IMR-90 (cell line): ENCODE measurements at regions not wholly inside any gene's neighbourhood (a gene's known extent, or its start where the extent isn't known, plus 50 kb on each side); places are given as distances from the start of the nearest gene placed in this dataset.

ENCODE experiments used
- ATAC-seq: fragments of 200-7000 bp; cut with Tn5 transposase; 2 replicates; pipeline ENCODE4 v1.9.1; 2020; ENCODE audit warnings: low read depth, mild to moderate bottlenecking, moderate library complexity
- BruUV-seq: library from RNA; stranded (reverse); fragments of 400-500 nt; replicated peaks from 2 replicates; lab custom pipeline; 2021; lab: Mats Ljungman, UMichigan
- CTCF ChIA-PET: fragments of 300-600 bp; formaldehyde crosslinking; extraction: SDS; loops from one replicate; lab custom pipeline; 2021; ENCODE audit warnings: antibody characterized with exemption; lab: Yijun Ruan, JAX
- POLR2A ChIA-PET: fragments of 300-600 bp; sonication (Branson Sonifier 250); formaldehyde crosslinking; loops from one replicate; lab custom pipeline; 2022; ENCODE audit warnings: antibody characterized with exemption; ENCODE audit not compliant: unreplicated experiment; lab: Charles Lee
- DNase-seq: peaks from one replicate; pipeline ENCODE4 v3.0.0; 2013
- H2AFZ ChIP-seq: replicated peaks from 2 replicates; pipeline ENCODE3; 2013; ENCODE audit warnings: low read length, mild to moderate bottlenecking; ENCODE audit not compliant: poor library complexity
- H2AK5ac ChIP-seq: 2 replicates; pipeline ENCODE4 v1.6.1; 2013; ENCODE audit warnings: low read depth, low read length, inconsistent platforms
- H2AK9ac ChIP-seq: replicated peaks from 2 replicates; pipeline ENCODE3; 2013; ENCODE audit warnings: mild to moderate bottlenecking, low read depth, low read length, moderate library complexity; ENCODE audit not compliant: poor library complexity
- H2BK120ac ChIP-seq: 2 replicates; pipeline ENCODE4 v1.6.1; 2013; ENCODE audit warnings: low read depth, low read length, inconsistent platforms
- H2BK15ac ChIP-seq: 3 replicates; pipeline ENCODE4 v1.6.1; 2013; ENCODE audit warnings: low read depth, low read length, inconsistent platforms
- H2BK20ac ChIP-seq: 2 replicates; pipeline ENCODE4 v1.6.1; 2013; ENCODE audit warnings: low read depth, mild to moderate bottlenecking, inconsistent platforms, low read length, moderate library complexity
- H2BK5ac ChIP-seq: 2 replicates; pipeline ENCODE4 v1.6.1; 2013; ENCODE audit warnings: mild to moderate bottlenecking, low read depth, low read length, inconsistent platforms; ENCODE audit not compliant: poor library complexity, severe bottlenecking
- H3K14ac ChIP-seq: replicated peaks from 2 replicates; pipeline ENCODE4 v1.6.1; 2013; ENCODE audit warnings: low read depth, low read length, inconsistent platforms
- H3K18ac ChIP-seq: 2 replicates; pipeline ENCODE4 v1.6.1; 2013; ENCODE audit warnings: low read depth, low read length, control low read depth
- H3K23ac ChIP-seq: 2 replicates; pipeline ENCODE4 v1.6.1; 2013; ENCODE audit warnings: low read depth, low read length, inconsistent platforms
- H3K27ac ChIP-seq: 2 replicates; pipeline ENCODE4 v1.5.1; 2013; ENCODE audit warnings: mild to moderate bottlenecking, control low read depth, low read length; ENCODE audit not compliant: insufficient read depth
- H3K27me3 ChIP-seq: 2 replicates; pipeline ENCODE4 v1.6.1; 2013; ENCODE audit warnings: low read length; ENCODE audit not compliant: control insufficient read depth, insufficient read depth
- H3K36me3 ChIP-seq: 2 replicates; pipeline ENCODE4 v1.6.1; 2013; ENCODE audit warnings: low read length, mixed read lengths; ENCODE audit not compliant: control insufficient read depth, insufficient read depth
- H3K4ac ChIP-seq: 2 replicates; pipeline ENCODE4 v1.6.1; 2013; ENCODE audit warnings: low read depth, low read length, inconsistent platforms
- H3K4me1 ChIP-seq: 2 replicates; pipeline ENCODE4 v1.6.1; 2013; ENCODE audit warnings: low read length, mixed read lengths; ENCODE audit not compliant: control insufficient read depth, insufficient read depth
- H3K4me2 ChIP-seq: 2 replicates; pipeline ENCODE4 v1.6.1; 2013; ENCODE audit warnings: low read depth, mild to moderate bottlenecking, control low read depth, low read length, moderate library complexity
- H3K4me3 ChIP-seq: 2 replicates; pipeline ENCODE4 v1.5.1; 2013; ENCODE audit warnings: low read depth, mild to moderate bottlenecking, control low read depth, low read length, moderate library complexity; ENCODE audit not compliant: insufficient read depth
- H3K56ac ChIP-seq: 2 replicates; pipeline ENCODE4 v1.6.1; 2013; ENCODE audit warnings: low read length, inconsistent platforms; ENCODE audit not compliant: insufficient read depth; ENCODE audit errors: extremely low read depth
- H3K79me1 ChIP-seq, 2 experiments: 2 replicates each; pipeline ENCODE4 v1.6.1; 2013; ENCODE audit warnings: low read length in 2 of 2, inconsistent platforms in 1 of 2, low read depth in 1 of 2
- H3K9ac ChIP-seq: 2 replicates; pipeline ENCODE4 v1.6.1; 2013; ENCODE audit warnings: low read depth, low read length, control low read depth
- H3K9me1 ChIP-seq: 2 replicates; pipeline ENCODE4 v1.6.1; 2013; ENCODE audit warnings: low read length, inconsistent platforms; ENCODE audit not compliant: insufficient read depth
- H3K9me3 ChIP-seq: 2 replicates; pipeline ENCODE4 v1.6.1; 2013; ENCODE audit warnings: low read length; ENCODE audit not compliant: control insufficient read depth, insufficient read depth
- H4K20me1 ChIP-seq: 2 replicates; pipeline ENCODE4 v1.6.1; 2013; ENCODE audit warnings: low read length, inconsistent platforms; ENCODE audit not compliant: insufficient read depth
- H4K5ac ChIP-seq: 2 replicates; pipeline ENCODE4 v1.6.1; 2013; ENCODE audit warnings: mild to moderate bottlenecking, low read depth, low read length, control low read depth
- H4K8ac ChIP-seq, 2 experiments: 2 replicates each; pipeline ENCODE4 v1.6.1; 2013; ENCODE audit warnings: low read depth in 2 of 2, low read length in 2 of 2, control low read depth in 1 of 2, inconsistent platforms in 1 of 2
- H4K91ac ChIP-seq: 2 replicates; pipeline ENCODE4 v1.6.1; 2013; ENCODE audit warnings: low read depth, low read length, inconsistent platforms; ENCODE audit not compliant: insufficient read depth
- FOS ChIP-seq: fragments of 150-350 bp; IDR thresholded peaks from 2 replicates; pipeline ENCODE4 v1.6.1; 2016; ENCODE audit warnings: low read depth, low read length
- MXI1 ChIP-seq: IDR thresholded peaks from 2 replicates; pipeline ENCODE4 v1.6.1; 2012; ENCODE audit warnings: low read depth, mild to moderate bottlenecking, low read length, moderate library complexity, borderline replicate concordance
- NFE2L2 ChIP-seq: fragments of 150-350 bp; IDR thresholded peaks from 2 replicates; pipeline ENCODE4 v1.6.1; 2016; ENCODE audit warnings: low read depth, mild to moderate bottlenecking, low read length
- RAD21 ChIP-seq: IDR thresholded peaks from 2 replicates; pipeline ENCODE4 v1.6.1; 2012; ENCODE audit warnings: low read length, improper control_type of control experiment
- WGBS, 2 experiments: methylation state at CpG; one replicate each; pipeline versions ENCODE4 v1.1.5 to v1.1.7; 2013; ENCODE audit warnings: missing lambda C conversion rate in 2 of 2; ENCODE audit not compliant: insufficient read length in 1 of 2; ENCODE audit errors: extremely low coverage in 2 of 2; 5-methylcytosine and 5-hydroxymethylcytosine counted together
- dilution Hi-C: fragments of 300-500 bp; cut with HindIII; formaldehyde crosslinking; loops from one replicate; pipeline ENCODE4 v1.14.3; 2018; ENCODE audit warnings: low sequenced_read_pairs; ENCODE audit not compliant: unreplicated experiment
- in situ Hi-C: fragments of 300-500 bp; cut with MboI; formaldehyde crosslinking; loops from 3 replicates; pipeline ENCODE4 v1.14.3; 2019; ENCODE audit warnings: low sequenced_read_pairs, inconsistent platforms, mixed read lengths
- intact Hi-C: fragments of 100-400 bp; cut with micrococcal nuclease; formaldehyde crosslinking; loops from 2 replicates; pipeline ENCODE4 v1.10.0; 2022
- TF ChIP-seq, protein P1 (sequence below): fragments of 150-350 bp; IDR thresholded peaks from 2 replicates; pipeline ENCODE4 v1.6.1; 2016; ENCODE audit warnings: low read depth, mild to moderate bottlenecking, low read length, moderate library complexity, borderline replicate concordance
- TF ChIP-seq, protein P2 (sequence below): conservative IDR thresholded peaks from 2 replicates; pipeline ENCODE4 v1.5.1; 2012; ENCODE audit warnings: mild to moderate bottlenecking, low read depth, low read length, improper control_type of control experiment

DNA sequence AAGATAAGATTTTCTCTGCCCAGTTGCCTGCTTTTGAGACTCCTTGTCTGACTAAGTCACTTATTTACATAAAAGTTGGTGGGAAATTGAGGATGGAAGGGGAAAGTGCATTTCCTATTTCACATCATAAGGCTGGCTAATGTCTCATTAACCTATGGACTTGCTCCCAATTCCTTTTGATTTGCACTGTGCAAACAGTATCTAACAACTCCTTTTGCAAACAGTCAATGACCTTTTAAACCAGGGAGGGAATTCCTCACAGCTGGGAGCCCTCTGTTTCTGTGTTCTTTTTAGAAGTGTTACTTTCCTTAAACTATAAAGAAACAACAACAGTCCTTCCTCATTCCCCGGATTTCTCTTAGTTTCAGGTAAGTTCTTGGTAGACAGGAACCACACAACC, 272.8 kb downstream of the RND3 start:
- no peak for TF ChIP-seq RAD21
- no peak for TF ChIP-seq NFE2L2
- TF ChIP-seq, protein P1, sequence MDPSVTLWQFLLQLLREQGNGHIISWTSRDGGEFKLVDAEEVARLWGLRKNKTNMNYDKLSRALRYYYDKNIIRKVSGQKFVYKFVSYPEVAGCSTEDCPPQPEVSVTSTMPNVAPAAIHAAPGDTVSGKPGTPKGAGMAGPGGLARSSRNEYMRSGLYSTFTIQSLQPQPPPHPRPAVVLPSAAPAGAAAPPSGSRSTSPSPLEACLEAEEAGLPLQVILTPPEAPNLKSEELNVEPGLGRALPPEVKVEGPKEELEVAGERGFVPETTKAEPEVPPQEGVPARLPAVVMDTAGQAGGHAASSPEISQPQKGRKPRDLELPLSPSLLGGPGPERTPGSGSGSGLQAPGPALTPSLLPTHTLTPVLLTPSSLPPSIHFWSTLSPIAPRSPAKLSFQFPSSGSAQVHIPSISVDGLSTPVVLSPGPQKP: no peak
- TF ChIP-seq MXI1: no peak
- TF ChIP-seq, protein P2, sequence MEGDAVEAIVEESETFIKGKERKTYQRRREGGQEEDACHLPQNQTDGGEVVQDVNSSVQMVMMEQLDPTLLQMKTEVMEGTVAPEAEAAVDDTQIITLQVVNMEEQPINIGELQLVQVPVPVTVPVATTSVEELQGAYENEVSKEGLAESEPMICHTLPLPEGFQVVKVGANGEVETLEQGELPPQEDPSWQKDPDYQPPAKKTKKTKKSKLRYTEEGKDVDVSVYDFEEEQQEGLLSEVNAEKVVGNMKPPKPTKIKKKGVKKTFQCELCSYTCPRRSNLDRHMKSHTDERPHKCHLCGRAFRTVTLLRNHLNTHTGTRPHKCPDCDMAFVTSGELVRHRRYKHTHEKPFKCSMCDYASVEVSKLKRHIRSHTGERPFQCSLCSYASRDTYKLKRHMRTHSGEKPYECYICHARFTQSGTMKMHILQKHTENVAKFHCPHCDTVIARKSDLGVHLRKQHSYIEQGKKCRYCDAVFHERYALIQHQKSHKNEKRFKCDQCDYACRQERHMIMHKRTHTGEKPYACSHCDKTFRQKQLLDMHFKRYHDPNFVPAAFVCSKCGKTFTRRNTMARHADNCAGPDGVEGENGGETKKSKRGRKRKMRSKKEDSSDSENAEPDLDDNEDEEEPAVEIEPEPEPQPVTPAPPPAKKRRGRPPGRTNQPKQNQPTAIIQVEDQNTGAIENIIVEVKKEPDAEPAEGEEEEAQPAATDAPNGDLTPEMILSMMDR: no peak
- TF ChIP-seq FOS: no peak
- in situ Hi-C loops: no loop called here
- DNase-seq (no peak), ATAC-seq (no peak)
- H2AK9ac ChIP-seq: no peak overlapping the region
- no peak overlapping the region for H3K23ac ChIP-seq
- H2AK5ac ChIP-seq: no peak overlapping the region
- no peaks in the 10 kb centered on the region for H3K79me1 ChIP-seq
- H3K56ac ChIP-seq: no peak overlapping the region
- no peak overlapping the region for H3K14ac ChIP-seq
- H4K5ac ChIP-seq: no peak overlapping the region
- no peak overlapping the region for H3K18ac ChIP-seq
- H4K8ac ChIP-seq: no peak overlapping the region
- no peak overlapping the region for H2BK5ac ChIP-seq
- WGBS, 2 experiments: no CpG with 5 or more reads among the region's 1 CpG
- no peak overlapping the region for H2BK120ac ChIP-seq
- peaks cover 13% of the 10 kb centered on the region for H3K4me1 ChIP-seq
- H2AFZ ChIP-seq: no peak overlapping the region
- no peak overlapping the region for H4K91ac ChIP-seq
- POLR2A ChIA-PET: no interaction called here
- intact Hi-C loops: loop anchor here (5.0 kb wide), 3 partner anchors 253 to 617 kb away; no protein-coding TSS in a partner anchor
- CTCF ChIA-PET: no interaction called here
- H3K4ac ChIP-seq: no peak overlapping the region
- H2BK20ac ChIP-seq: no peak overlapping the region
- no peaks in the 10 kb centered on the region for H3K36me3 ChIP-seq
- no peak overlapping the region for H3K9ac ChIP-seq
- no peak overlapping the region for H2BK15ac ChIP-seq
- no peaks in the 10 kb centered on the region for H3K27me3 ChIP-seq
- BruUV-seq: no TSS peak
- H3K27ac ChIP-seq: no peak overlapping the region
- dilution Hi-C loops: no loop called here
- H3K4me2 ChIP-seq: no peak overlapping the region
- H3K4me3 ChIP-seq: no peak overlapping the region
- peaks cover 5% of the 10 kb centered on the region; the same call in 1 of the 2 replicates for H3K9me1 ChIP-seq
- H4K20me1 ChIP-seq: no peaks in the 10 kb centered on the region
- no peaks in the 10 kb centered on the region for H3K9me3 ChIP-seq
